ENCODE measurements at regions not wholly inside any gene's neighbourhood (a gene's known extent, or its start where the extent isn't known, plus 50 kb on each side); places are given as distances from the start of the nearest gene placed in this dataset.

- no peak for DNase-seq (ENCODE audit: low read depth, low spot score)
Observed at GRCh38 chr16:80191928-80192327, 348.9 kb upstream of the DYNLRB2 start.

GRCh38 chr16:80189476-80190175 lies 351.2 kb upstream of the DYNLRB2 start:
- no peak for DNase-seq (ENCODE audit: low read depth, low spot score)

- DNase-seq (ENCODE audit: low read depth, low spot score) = no peak
Observed at GRCh38 chr16:80176114-80176513, 364.7 kb upstream of the DYNLRB2 start.

- DNase-seq (ENCODE audit: low read depth, low spot score) = no peak
Observed at GRCh38 chr16:80175011-80175410, 365.8 kb upstream of the DYNLRB2 start.

GRCh38 chr16:80174416-80174815 lies 366.4 kb upstream of the DYNLRB2 start:
- DNase-seq (ENCODE audit: low read depth, low spot score) = no peak

- DNase-seq (ENCODE audit: low read depth, low spot score) = no peak
Observed at GRCh38 chr16:80171746-80172145, 369.0 kb upstream of the DYNLRB2 start.

- DNase-seq (ENCODE audit: low read depth, low spot score) = no peak
Observed at GRCh38 chr16:80171199-80171598, 369.6 kb upstream of the DYNLRB2 start.

GRCh38 chr16:80167657-80168390 lies 373.0 kb upstream of the DYNLRB2 start:
- DNase-seq (ENCODE audit: low read depth, low spot score) = no peak

GRCh38 chr16:80166082-80166481 lies 374.7 kb upstream of the DYNLRB2 start:
- DNase-seq (ENCODE audit: low read depth, low spot score) = no peak

- DNase-seq (ENCODE audit: low read depth, low spot score) = no peak
Observed at GRCh38 chr16:80164966-80165550, 375.7 kb upstream of the DYNLRB2 start.

GRCh38 chr16:80163339-80163738 lies 377.5 kb upstream of the DYNLRB2 start:
- DNase-seq (ENCODE audit: low read depth, low spot score) = no peak

GRCh38 chr16:80161799-80162739 lies 378.7 kb upstream of the DYNLRB2 start:
- no peak for DNase-seq (ENCODE audit: low read depth, low spot score)

- no peak for DNase-seq (ENCODE audit: low read depth, low spot score)
Observed at GRCh38 chr16:80158766-80159165, 382.0 kb upstream of the DYNLRB2 start.

GRCh38 chr16:80151722-80152111 lies 389.1 kb upstream of the DYNLRB2 start:
- no peak for DNase-seq (ENCODE audit: low read depth, low spot score)

GRCh38 chr16:80150978-80151721 lies 389.6 kb upstream of the DYNLRB2 start:
- no peak for DNase-seq (ENCODE audit: low read depth, low spot score)

GRCh38 chr16:80148826-80149225 lies 392.0 kb upstream of the DYNLRB2 start:
- DNase-seq (ENCODE audit: low read depth, low spot score) = no peak

- no peak for DNase-seq (ENCODE audit: low read depth, low spot score)
Observed at GRCh38 chr16:80147026-80147655, 393.7 kb upstream of the DYNLRB2 start.

GRCh38 chr16:80144191-80144590 lies 396.6 kb upstream of the DYNLRB2 start:
- DNase-seq (ENCODE audit: low read depth, low spot score) = no peak

GRCh38 chr16:80142940-80143339 lies 397.9 kb upstream of the DYNLRB2 start:
- no peak for DNase-seq (ENCODE audit: low read depth, low spot score)

- no peak for DNase-seq (ENCODE audit: low read depth, low spot score)
Observed at GRCh38 chr16:80142281-80142680, 398.5 kb upstream of the DYNLRB2 start.

- DNase-seq (ENCODE audit: low read depth, low spot score) = no peak
Observed at GRCh38 chr16:80129791-80130190, 411.0 kb upstream of the DYNLRB2 start.

Measured in iPS DF 19.7 (cell line).